ENCODE measurements at regions not wholly inside any gene's neighbourhood (a gene's known extent, or its start where the extent isn't known, plus 50 kb on each side); places are given as distances from the start of the nearest gene placed in this dataset.

DNA sequence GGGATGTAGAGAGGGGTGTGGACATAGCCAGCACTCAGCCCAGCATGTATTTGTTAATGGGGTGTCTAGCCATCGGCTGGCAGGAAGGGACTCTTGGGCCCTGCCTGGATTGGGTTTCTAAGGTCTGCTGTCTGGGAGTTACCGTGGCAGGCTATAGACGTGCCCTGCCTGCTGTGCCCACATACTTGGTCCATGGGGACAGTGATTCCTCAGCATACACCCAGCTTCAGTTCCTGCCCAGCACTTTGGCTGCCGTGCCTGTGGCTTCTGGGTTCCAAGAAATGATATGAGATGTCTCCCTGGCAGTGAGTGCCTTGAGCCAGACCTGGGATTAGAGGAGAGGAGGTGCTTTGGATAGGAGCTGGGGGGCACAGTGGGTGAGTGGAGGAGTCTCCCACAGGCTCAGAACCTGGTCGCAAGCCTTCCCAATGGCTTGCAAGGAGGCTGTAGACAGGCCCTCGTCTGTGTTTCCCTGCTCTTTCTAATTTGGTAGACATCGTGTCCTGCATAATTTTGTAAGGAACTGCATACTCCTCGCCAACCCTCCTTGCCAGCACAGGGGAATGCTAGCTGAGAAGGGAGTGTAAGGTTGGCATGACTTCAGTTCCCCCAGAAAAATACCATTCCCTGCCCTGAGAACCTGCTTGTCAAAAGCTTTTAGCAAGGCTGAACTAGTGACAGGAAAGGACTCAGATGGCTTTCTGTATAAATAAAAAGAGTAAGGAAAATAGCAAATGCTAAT lies 287.9 kb downstream of the ZSWIM6 start:
- DNase-seq = peak in 2 of 10 donors; percentile 66 to 76
- intact Hi-C loops (cut with DNase I) = loop anchor here (1.0 to 10.0 kb wide), 2 partner anchors 10 to 215 kb away; no protein-coding TSS in a partner anchor

DNA sequence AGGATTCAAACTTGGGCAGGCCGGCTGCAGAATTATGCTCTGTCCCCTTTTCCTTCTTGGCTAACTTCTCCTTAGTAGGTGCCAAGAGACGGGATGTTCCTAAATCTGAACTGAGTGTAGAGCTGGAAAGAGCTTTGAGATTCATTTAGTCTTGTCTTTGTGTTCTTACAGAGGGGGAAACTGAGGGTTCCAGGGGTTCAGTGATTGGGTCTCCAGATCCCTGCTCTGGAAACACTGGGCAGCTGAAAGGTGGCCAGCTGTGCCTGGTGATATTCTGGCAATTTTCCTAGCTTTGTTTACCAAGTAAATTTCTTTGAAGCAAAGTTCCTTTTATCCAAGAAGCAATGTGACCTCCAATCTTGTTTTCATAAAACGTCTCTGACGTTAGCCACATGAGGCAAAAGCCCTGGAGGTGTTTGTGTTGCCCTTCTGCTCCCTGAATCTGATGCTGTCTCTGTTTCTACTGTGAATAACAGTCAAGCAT lies 288.7 kb downstream of the ZSWIM6 start:
- DNase-seq = peak in 1 of 10 donors; percentile 57
- intact Hi-C loops (cut with DNase I) = loop anchor here (1.0 kb wide), 1 partner anchor 10 kb away; no protein-coding TSS in a partner anchor

DNA sequence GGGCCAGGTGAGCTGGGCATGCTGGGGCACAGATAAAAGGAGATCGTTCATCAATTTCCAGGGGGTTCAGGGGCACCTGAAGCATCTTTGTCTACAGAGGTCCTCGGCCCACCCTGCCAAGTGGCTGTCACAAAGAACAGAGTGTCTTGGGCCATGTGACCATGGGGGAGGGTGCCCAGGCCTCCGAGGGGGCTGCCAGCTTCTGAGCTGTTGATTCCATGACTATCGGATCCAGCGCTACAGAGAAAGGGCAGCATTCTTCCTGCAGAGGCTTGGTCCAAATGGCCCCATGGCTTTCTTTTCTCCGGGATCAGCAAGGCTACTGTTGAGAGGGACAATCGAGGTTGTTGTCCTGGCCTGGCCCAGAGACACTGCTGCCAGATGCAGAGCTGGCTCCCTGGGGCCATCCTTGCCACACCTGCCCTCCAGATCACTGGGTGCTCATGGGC lies 289.2 kb downstream of the ZSWIM6 start:
- intact Hi-C loops (cut with DNase I) = no loop called here
- DNase-seq = peak; percentile 77 to 98 (median 87)

DNA sequence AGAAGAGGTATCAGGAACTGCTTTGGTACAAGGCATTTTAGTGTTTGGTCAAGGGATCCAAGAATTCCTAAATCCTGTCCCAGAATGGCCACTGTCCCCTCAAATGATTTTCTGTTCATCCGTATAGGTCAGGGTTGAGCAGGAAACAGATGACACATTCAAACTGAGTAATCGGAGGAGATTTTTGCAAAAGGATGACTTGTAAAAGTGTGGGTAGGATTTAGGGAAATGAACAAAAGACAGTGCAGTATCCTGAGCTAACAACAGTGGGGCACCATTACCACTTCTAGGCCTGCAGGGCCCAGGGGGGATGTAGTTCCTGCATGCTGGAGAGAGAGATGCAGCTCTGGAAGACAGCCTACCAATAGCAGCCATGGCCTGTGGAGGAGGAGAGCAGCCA lies 290.1 kb downstream of the ZSWIM6 start:
- peak in 1 of 10 donors; percentile 27 for DNase-seq
- intact Hi-C loops (cut with DNase I) = no loop called here

DNA sequence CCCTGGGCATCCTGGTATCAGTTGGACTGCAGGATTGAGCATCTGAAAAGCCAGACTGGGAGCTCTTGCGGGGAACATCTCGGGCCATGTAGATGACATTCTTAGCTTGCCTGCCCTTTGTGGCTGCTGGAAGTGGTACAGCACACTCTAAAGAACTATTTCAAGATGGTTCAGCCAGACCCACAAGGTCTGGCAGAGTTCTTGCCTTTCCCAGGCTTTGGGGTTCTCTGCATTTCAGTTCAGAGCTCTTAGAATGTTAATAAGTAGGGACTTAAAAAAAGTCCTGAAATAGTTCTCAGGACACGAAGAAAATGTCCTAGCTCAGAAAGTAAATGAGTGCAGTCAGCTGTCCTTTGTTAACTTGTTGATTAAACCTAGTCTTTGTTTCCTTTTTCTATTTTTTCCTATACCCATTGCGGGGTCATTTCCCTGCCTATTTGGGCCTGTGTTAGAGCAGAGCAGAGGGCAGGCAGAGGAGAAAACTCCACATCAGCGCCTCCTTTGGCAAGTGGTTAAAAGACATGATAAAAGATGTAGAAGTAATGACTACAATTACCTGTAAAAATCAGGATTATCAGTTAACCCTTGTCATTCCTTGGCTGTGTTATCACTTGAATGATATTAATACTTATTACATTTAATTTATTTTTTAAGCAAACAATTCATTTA lies 291.5 kb downstream of the ZSWIM6 start:
- intact Hi-C loops (cut with DNase I) = no loop called here
- peak in 1 of 10 donors; percentile 80 for DNase-seq

DNA sequence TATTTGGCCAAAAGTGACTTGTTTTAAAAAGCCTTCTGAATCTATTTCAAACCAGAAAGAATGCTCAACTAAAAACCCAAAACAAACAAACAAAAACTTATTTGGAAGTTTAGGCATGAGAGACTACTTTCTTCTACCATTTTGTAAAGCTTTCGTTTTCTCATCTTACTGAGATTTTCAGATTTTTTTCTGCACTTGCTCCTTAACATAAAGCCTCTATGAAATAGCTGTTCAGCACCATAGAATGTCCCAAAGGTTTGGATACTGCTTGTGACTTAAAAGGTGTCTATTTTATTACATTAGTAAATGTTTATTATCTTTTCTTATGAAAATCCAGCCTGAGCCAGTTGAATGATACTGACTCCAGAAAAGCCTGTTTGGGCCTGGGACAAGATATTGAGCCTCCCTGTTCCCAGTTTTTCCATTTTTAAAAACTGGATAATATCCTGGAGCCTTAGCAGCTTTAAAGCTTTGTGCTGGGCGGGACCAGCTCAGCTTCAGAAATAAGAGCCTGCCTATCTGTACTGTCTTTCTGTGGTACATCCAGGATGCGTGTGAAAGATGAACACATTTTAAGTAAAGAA lies 292.6 kb downstream of the ZSWIM6 start:
- intact Hi-C loops (cut with DNase I) = no loop called here

DNA sequence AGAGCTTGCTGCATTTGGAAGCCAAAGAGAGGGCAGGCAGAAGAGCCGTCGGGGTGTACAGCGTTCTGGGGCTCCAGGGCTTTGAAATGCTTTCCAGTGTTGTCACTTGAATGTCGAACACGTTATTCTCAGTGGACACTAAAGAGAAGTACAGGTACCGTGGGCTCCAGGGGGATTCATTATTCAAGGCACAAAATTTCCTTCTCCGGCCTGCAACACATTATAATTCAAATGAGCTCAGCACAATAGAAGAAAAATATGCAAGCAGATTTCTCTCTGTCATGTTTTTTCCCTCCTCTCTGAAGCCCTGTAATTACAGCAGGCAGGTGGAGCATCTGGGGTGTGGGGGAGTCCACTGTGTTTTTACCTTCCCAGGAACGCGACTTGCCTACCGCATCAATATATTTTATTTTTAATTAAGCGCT lies 293.1 kb downstream of the ZSWIM6 start:
- intact Hi-C loops (cut with DNase I) = no loop called here

More for the DNA sequence above, 292.6 kb downstream of the ZSWIM6 start:
- DNase-seq = no peak

DNA sequence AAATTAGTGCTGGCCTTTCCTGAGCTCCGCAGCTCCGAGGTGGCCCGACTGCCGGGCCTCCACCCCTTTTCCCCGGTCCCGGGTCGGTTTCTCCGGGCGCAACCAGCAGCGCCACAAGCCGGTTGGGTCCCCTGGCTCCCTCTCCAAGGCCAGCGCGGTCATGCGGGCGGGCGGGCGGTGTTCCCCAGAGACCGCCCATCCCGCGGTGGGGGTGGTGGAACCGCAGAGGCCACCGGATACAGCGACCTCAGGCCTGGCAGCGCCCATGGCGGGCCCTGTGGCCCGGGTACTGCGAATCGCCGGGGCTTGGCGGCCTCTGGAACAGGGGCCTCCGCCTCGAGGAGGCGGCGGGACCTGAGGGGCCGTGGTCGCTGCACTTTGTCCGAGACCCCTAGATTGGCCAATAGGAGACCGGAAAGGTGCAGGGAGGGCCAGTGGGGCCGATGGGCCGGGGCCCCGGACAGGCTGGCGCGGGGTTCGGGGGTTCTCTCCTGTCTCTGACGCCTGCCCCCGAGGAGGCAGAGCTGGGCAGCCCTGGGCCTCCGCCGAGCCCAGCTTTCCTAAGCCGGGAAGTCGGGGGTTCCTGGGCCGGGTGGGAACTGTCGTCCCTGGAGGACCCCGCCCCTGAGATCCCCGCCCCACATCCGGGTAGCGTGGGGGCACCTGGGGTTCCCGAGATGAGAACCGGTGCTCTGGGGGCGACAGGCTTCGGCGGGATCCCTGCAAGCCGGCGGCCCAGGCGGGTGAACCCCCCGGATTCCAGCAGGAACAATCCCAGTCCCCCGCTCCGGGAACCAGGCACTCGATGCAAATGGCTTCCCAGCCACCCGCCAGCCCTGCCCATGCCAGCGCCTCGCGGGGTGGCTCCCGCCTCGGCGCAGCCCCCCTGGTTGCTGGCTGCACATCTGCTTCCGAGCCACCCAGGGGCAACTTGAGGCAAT lies 293.9 kb downstream of the ZSWIM6 start:
- intact Hi-C loops (cut with DNase I) = no loop called here
- peak; percentile 74 to 97 (median 84) for DNase-seq

More for the DNA sequence above, 293.1 kb downstream of the ZSWIM6 start:
- DNase-seq = no peak

DNA sequence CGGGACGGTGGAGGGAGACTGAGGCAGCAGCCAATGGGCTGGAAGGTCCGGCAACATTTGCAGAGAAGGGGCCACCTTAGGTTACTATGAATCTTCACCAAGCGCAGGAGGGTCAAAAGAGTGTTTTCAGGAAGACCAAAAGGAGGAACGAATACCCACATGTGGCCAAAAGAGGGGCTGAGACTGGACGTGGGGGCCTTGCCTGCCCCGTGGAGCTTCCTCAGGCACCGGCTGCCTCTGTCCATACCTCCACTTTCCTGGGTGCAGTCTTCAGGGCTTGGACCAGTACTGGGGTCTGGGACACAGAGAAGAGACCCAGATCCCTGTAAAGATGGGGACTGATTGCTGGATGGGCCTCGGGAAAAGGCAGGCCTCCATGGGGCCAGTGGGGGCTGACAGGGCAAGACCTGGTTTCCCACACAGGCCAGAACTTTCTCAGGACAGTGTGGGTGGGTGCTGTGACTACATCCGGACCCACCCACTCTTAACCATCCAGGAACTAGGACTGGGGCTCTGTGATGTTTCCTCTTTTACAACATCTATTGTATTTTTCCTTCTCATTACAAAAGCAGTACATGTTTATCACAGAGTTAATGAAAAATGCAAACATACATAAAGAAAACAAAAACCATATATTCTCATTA lies 294.7 kb downstream of the ZSWIM6 start:
- intact Hi-C loops (cut with DNase I) = no loop called here
- DNase-seq = peak in 1 of 10 donors; percentile 68

DNA sequence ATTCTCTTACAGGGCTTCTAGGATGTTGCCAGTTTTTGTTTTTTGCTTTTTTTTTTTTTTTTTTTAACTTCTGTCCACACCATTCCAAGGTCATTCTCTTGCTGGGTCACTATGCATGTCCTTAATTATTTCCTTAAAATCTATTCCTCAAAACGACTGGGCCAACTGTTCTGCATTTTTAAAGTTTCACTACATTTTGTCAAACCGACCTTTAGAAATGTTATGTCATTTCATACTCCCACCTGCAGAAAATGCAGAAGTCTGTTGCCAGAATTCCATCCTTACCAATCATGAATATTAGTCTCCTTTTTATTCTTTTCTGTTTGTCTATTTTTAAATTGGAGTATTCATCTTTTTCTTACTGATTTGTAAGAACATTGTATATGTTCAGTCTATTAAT lies 295.5 kb downstream of the ZSWIM6 start:
- intact Hi-C loops (cut with DNase I) = no loop called here
- DNase-seq = no peak

DNA sequence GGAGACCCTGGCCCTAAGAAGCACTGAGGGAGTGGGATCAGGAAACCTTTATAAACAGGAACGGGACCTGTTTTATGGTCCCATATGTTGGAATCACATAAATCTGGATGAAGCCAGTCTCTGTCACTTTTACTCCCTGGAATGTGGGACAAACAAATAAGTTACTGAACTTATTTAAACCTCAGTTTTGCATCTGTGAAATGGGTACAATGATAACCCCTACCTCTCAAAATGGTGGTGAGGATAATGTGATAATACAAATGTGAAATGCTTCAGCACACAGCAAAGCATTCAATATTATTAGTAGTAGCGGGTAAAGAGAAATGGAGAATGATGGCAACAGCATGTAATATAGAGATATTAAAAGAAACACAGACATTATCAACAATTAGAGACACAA lies 298.9 kb downstream of the ZSWIM6 start:
- intact Hi-C loops (cut with DNase I) = no loop called here
- no peak for DNase-seq

DNA sequence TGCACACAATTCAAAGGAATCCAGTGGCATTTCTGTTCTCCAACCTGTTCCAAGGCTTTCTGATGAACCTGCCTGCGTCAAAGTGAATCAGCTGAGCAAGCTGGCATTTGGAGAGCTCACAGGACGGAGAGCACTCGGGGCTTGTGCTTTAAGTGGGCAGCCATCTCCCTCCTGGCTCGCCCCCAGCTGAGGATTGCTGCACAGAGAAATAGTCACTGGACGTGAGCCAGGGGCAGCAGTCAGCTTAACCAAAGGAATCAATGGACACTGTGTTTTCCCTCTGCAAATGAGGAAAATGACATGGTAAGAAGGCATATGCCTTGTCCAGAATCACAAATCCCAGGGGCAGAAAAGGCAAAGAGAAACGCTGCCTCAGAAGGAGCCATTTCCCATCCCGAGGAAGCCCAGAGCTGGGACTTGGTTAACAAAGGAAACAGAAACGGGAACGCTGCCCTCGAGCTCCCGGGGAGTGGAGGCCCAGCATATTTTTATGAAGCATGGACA lies 299.4 kb downstream of the ZSWIM6 start:
- intact Hi-C loops (cut with DNase I) = no loop called here
- DNase-seq = peak; percentile 67 to 95 (median 76)

DNA sequence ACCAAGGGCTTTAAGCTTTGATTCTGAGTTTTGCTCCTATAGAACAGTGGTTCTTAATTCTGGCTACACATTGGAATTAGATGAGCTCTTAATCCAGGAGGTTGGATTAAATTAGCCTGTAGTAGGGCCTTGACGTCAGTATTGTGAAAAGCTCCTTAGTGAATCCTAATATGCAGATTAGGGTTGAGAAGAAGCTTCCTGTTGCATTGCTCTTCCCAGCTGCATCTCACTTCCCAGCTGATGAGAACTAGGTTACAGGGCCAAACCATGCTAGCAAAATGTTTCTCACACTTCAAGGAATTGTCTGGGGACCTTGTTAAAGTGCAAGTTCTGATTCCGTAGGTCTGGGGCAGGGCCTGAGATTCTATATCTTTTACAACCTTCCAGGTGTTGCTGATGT lies 300.0 kb downstream of the ZSWIM6 start:
- intact Hi-C loops (cut with DNase I) = no loop called here
- no peak for DNase-seq

DNA sequence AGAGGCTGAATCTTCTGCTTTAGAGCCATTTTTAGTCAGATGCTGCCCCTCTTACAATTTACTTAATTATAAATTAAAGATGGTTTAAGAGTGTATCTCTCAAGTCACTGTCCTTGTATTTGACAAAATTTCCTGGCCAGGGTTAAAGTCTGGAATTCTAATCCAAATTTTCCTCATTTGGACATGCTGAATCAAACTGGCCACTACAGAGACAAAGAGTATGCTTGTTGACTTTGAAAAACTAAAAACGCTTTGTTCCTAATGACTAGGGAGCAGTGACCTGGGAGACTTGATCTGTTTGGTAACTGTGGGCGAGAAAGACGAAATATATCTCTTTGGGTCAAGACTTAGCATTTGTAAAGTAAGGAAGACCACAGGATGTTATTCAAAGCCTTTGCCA lies 303.2 kb downstream of the ZSWIM6 start:
- intact Hi-C loops (cut with DNase I) = no loop called here
- no peak for DNase-seq

DNA sequence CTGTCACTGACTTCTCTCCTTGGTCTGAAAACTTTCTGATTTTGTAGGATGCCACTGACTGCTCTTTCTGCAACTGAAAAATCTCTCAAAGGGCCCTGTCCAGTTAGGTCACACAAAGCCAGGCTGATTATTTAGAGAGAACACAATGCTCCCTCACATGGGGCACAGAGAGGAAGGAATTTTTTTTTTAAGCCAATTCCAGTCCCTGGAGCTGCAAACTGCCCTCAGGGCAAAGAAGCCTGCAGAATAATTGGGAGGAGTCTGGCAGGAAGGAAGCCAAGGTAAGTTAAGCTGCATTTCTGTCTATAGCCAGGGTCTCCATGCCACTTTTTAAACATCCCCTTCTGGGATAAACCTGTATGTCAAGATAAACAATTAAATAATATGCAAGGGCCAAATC lies 305.5 kb downstream of the ZSWIM6 start:
- intact Hi-C loops (cut with DNase I) = no loop called here
- no peak for DNase-seq

DNA sequence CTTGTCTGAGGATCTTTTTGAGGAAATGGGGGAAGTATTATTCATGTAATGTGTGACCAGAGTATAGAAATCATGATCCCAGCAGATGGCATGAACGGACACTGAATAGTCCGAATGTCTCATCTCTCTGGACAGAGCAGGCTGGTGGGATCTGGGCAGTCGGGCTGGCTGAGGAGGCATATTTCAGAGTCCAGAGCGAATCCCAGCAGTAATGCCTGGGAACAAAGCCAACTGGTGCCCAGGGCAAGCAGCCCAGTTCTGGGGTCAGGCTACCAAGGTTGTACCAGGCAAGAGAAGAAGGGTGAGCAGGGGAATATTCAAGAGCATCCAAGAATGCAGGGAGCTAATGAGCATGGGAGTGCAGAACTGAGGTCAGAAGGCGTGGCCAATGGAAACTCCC lies 306.4 kb downstream of the ZSWIM6 start:
- DNase-seq = peak in 8 of 10 donors; percentile 53 to 93 (median 62)
- intact Hi-C loops (cut with DNase I) = no loop called here

DNA sequence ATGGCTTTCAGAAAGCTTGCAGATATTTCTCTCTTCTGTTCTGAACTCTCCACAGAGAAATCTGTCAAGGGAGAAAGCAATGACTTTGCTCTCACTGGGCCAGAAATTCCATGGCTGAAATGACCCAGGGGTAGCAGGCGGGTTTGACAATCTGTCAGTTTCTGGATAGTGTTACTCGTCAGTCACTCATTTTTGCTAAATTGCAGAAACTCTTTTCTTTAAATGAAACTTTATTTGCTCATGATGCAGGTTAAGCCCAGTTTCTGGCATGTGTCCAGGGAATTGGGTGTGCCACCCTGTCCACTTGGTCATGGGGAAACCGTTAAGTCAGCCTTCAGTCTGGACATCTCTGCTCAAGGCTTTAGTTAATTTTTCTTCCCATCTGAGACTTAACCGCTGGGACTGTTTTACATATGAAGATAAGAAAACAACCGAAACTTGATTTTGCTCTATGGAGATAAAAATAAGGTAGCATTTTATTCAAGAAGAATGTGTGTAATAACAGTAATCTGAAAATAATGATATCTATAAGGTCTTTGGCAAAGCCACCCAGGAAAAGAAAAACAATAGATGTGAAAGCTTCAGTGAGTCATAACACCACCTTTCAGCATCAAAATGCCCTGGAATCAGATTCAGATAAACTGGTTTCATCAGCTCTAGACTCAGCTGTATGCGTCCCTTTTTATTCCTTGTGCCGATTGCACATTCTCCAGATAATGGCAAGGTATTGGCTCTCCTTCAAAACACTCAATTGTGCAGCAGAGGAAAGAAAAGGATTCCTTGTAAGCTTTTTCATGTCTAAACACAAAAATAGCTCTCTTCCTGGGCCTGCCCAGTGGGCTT lies 308.3 kb downstream of the ZSWIM6 start:
- intact Hi-C loops (cut with DNase I) = no loop called here
- DNase-seq = no peak

DNA sequence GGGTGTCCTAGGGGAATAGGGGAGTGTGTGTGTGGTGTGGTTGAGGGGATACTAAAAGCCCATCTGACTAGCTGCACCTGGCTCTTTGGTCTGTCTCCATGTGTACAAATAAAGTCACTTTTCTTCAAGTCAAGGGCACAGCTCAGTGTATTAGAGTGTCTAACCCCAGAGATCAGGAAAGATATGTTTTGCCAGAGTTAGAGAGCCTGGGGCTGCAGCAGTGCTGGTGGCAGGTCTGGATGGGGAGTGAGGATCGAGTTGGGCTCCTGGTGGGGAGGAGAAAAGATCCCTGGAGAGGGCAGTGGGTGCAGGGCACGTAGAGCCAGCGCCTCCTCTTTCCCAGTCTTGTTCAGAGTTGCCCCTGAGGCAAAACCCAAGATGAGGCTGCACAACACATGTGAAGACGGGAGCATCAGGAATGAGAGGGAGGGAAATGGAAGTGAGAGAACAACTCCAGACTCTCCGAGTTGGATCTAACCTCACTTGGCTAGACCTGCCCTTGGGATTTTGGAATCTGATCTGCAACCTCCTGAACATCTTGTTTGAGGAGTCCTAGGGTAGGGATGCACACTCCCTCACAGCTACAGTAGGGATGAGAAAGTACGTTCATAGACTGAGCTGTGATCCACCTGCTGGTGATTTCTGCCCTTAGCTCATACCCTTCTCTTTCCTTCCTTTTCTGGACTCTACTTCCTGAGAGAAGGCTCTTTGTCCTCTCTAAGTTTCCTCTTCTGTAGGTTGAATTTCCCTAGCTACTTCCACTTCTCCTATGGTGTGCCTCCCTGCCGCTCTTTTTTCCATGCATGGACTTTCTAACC lies 309.9 kb downstream of the ZSWIM6 start:
- no peak for DNase-seq
- intact Hi-C loops (cut with DNase I) = no loop called here

All from posterior cingulate gyrus (tissue), 11 donors.